Neural cell (in vitro differentiated cells): ENCODE measurements at regions not wholly inside any gene's neighbourhood (a gene's known extent, or its start where the extent isn't known, plus 50 kb on each side); places are given as distances from the start of the nearest gene placed in this dataset.
A peak's percentile ranks its signal among the peaks of the same experiment; 100 is the strongest.

Source experiments
- EP300 ChIP-seq: fragments of 450-650 bp; conservative IDR thresholded peaks from 2 replicates; pipeline ENCODE4 v1.6.1; 2014; ENCODE audit warnings: antibody characterized with exemption, mild to moderate bottlenecking, moderate library complexity; ENCODE audit not compliant: poor library complexity, severe bottlenecking
- EZH2 ChIP-seq: fragments of 200-600, 300-800 bp; shearing (Covaris generic), sonication (generic); IDR thresholded peaks from 2 replicates; pipeline ENCODE4 v1.6.1; 2014; ENCODE audit warnings: antibody characterized with exemption, low read length, borderline replicate concordance, mild to moderate bottlenecking; ENCODE audit not compliant: insufficient read depth, poor library complexity, severe bottlenecking
- MXI1 ChIP-seq: fragments of 450-650 bp; conservative IDR thresholded peaks from 2 replicates; pipeline ENCODE4 v1.6.1; 2014; ENCODE audit warnings: antibody characterized with exemption, mild to moderate bottlenecking; ENCODE audit not compliant: poor library complexity, severe bottlenecking
- POLR2AphosphoS5 ChIP-seq: IDR thresholded peaks from 2 replicates; pipeline ENCODE4 v1.6.1; 2012
- RAD21 ChIP-seq: fragments of 450-650 bp; conservative IDR thresholded peaks from 2 replicates; pipeline ENCODE4 v1.6.1; 2014; ENCODE audit warnings: antibody characterized with exemption, mild to moderate bottlenecking, moderate library complexity
- SMC3 ChIP-seq: fragments of 450-650 bp; conservative IDR thresholded peaks from 2 replicates; pipeline ENCODE4 v1.6.1; 2014; ENCODE audit warnings: antibody characterized with exemption, mild to moderate bottlenecking, moderate library complexity; ENCODE audit not compliant: poor library complexity
- TAF1 ChIP-seq: IDR thresholded peaks from 2 replicates; pipeline ENCODE4 v1.6.1; 2012; ENCODE audit warnings: low read depth
- TF ChIP-seq, protein P1 (sequence below): fragments of 450-650 bp; IDR thresholded peaks from 2 replicates; pipeline ENCODE4 v1.5.1; 2014; ENCODE audit warnings: antibody characterized with exemption, mild to moderate bottlenecking, moderate library complexity; ENCODE audit not compliant: poor library complexity, severe bottlenecking

GRCh38 chr6:48859562-48860123, 603.4 kb downstream of the MMUT start:
- TF ChIP-seq, protein P1, sequence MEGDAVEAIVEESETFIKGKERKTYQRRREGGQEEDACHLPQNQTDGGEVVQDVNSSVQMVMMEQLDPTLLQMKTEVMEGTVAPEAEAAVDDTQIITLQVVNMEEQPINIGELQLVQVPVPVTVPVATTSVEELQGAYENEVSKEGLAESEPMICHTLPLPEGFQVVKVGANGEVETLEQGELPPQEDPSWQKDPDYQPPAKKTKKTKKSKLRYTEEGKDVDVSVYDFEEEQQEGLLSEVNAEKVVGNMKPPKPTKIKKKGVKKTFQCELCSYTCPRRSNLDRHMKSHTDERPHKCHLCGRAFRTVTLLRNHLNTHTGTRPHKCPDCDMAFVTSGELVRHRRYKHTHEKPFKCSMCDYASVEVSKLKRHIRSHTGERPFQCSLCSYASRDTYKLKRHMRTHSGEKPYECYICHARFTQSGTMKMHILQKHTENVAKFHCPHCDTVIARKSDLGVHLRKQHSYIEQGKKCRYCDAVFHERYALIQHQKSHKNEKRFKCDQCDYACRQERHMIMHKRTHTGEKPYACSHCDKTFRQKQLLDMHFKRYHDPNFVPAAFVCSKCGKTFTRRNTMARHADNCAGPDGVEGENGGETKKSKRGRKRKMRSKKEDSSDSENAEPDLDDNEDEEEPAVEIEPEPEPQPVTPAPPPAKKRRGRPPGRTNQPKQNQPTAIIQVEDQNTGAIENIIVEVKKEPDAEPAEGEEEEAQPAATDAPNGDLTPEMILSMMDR, result no peak
- TF ChIP-seq RAD21, result no peak
- peak; percentile 15 for TF ChIP-seq SMC3
- no peak for TF ChIP-seq EZH2
- no peak for TF ChIP-seq MXI1
- TF ChIP-seq POLR2AphosphoS5, result peak; percentile 80
- TF ChIP-seq EP300, result peak; percentile 91
- TF ChIP-seq TAF1, result no peak
